GM21737 (cell line): ENCODE measurements at regions not wholly inside any gene's neighbourhood (a gene's known extent, or its start where the extent isn't known, plus 50 kb on each side); places are given as distances from the start of the nearest gene placed in this dataset.

Experiments used
- ATAC-seq: cut with Tn5 transposase; IDR thresholded peaks from one replicate; pipeline ENCODE4 v1.9.1; 2021; ENCODE audit warnings: mild to moderate bottlenecking, moderate library complexity; ENCODE audit not compliant: unreplicated experiment

GRCh38 chr1:201589186-201589585 is 50.3 kb downstream of the NAV1 start:
- no peak for ATAC-seq

GRCh38 chr1:201590474-201590873 is 51.5 kb downstream of the NAV1 start:
- no peak for ATAC-seq

- ATAC-seq = no peak
These were observed 52.4 kb downstream of the NAV1 start for GRCh38 chr1:201591348-201591747.

- no peak for ATAC-seq
These were observed 53.1 kb downstream of the NAV1 start for GRCh38 chr1:201591981-201592380.

DNA sequence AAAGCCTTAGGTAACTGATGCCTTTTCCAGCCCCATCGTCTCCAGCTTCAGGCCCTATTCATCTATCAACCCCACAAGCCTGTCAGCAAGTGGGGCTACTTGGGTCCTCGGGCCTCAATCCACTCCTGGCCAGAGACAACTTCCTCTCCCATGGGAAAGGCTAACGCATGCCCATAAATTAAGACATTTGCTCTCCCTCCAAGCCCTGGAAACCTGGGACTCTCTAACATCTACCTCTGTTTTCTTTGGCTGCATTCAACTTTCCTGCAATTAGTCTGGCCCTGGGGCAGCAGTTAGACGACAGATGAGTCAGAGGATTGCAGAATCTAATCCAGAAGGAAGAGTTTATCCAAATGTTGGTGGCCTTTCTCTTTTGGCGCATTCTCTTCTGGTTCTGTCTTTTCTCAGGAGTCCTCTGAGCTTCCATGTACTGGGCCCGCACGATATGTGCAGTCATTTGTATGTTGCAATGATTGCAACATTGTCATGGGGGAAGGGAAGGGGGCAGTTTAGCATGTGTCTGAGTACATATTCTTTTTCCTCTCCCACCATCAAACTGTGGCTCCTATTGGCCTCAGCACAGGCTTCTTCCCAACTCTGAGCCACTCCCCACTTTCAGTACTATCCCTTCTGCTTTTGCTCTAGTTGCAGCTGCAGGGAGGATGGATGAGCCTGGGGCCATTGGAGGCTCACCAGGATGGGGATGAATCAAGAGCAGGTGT is 54.4 kb downstream of the NAV1 start:
- ATAC-seq = no peak

DNA sequence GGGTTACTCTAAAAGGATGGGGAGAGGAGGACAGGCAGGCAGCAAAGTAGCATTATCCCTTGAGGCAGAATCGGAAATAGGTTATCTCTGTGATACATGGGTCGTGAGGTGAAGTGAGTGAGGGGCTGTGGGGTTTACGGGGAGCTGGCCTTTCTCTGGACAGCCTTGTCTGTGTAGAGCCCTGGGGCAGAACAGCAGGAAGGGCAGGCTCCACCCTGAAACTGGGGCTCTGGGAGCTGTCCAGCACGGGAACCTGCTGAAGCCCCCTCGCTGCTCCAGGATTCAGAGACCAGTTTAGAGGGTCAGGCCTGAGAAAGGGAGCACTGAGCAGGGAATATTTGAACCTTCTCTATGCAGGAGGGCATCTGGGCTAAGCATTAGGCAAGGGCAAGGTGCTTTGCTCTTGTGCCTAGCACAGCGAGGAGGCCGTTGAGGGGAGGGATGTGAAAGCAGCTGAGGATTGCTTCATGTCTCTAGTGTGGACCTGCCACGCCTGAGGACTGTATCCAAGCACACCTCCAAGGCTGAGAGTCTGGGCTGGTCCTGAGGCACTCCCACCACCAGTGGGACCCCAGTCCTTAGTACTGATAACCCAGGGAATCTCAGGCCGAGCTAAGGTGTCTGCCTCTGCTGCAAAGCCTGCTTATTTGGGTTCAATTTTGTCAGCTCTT is 55.8 kb downstream of the NAV1 start:
- ATAC-seq = no peak

DNA sequence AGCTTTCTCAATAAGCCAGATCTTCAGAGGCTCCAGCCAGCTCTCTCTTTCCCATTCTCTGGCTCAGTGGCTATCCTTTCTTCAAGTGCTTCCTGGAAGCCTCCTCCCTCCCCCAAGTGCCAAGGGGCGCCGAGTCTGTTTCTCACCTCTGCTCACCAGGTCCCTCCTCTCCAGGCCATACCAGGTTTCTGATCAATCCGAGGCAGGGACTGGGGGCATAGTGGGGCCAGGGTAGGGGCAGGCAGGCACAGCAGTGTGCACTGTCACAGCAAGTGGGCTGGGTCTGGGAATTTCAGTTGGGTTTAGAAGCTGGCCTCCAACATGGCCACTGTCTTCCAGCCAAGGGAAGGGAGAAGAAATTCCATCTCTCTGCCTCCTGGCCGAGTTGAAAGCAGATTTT is 56.5 kb downstream of the NAV1 start:
- ATAC-seq = no peak

GRCh38 chr1:201596101-201596868 is 57.4 kb downstream of the NAV1 start:
- no peak for ATAC-seq

DNA sequence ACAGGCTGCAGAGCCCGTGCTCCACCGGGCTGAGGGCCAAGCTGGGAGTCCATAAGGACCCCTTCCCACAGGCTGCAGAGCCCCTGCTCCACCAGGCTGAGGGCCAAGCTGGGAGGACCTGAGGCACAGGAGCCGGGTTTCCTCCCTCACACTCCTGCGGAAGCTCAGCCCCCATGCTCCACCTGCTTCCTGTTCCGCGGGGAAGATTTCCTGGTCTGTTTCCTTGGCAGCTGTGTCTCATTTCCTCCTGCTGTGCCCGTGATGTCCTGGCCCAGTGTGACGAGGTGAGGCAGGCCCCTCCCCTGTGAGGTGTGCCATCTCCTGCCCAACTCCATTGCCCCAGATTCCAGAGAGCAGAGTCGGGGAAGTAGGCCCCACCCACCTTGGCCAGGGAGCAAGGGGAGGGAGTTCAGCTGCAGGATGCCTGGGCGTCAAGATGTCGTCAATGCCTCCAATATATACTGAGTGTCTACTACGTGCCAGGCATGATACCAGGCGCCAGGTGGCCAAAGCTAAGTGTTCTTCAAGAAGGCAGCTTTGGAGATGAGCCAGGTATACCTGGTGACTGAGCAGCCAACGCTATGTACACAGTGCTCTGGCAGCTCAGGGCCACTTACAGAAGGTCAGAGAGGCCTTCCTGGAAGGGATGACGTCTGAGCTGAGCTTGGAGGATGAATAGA is 58.8 kb downstream of the NAV1 start:
- no peak for ATAC-seq

DNA sequence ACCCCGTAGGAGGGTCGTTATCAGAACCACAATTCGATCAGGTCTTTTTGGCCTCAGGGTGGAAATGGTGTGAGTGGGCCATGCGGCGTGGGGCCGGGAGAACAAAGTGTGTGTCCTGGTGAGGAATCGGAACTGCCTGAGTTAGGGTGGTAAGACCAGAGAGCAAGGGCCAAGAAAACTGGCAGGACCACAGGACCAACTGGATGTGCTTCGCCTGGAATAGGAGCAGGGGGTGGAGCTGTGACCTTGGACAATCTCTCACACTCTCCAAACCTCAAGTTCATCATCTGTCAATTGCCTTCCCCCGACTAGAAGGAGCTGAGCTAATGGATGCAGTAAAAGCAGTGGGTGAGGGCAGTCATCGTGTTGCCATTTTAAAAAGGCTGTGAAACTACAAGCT is 59.5 kb downstream of the NAV1 start:
- no peak for ATAC-seq

- no peak for ATAC-seq
These were observed 60.0 kb downstream of the NAV1 start for GRCh38 chr1:201598973-201599372.

- ATAC-seq = no peak
These were observed 60.6 kb downstream of the NAV1 start for GRCh38 chr1:201599548-201599947.

DNA sequence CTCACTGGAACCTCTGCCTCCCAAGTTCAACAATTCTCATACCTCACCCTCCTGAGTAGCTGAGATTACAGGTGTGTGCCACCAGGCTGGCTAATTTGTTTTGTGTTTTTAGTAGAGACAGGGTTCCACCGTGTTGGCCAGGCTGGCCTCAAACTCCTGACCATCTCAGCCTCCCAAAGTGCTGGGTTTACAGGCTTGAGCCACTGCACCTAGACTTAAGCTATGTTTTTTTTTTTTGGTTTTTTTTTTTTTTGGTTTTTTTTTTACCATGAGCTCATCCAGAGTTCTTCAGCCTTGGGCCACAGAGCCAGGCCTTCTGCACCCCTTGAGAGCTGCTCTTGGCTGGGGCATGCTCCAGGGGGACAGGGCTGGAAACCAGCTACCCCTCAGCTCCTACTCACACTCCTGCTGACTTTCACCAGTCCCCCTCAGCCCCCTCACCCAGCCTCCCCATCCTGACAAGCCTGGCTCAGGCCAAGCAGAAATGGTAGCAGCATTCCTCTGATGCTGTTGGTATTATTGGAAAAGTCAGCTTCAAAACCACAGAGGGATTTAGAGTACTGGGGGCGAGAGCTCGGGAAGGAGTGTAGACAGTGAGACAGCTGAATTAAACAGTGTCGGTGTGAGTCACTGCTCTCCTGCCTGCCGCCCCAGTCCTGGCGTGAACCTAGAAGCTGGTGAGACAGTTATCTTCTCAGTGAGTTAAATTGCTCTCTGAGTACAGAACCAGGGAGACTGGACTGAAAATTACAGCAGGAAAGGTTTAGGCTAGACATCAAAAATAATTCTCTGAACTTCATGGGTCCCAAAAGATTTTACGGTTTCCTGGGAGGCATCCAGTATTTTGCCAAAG is 63.7 kb downstream of the NAV1 start:
- no peak for ATAC-seq

GRCh38 chr1:201603613-201604232 is 64.8 kb downstream of the NAV1 start:
- ATAC-seq = no peak

GRCh38 chr1:201605385-201606010 is 66.6 kb downstream of the NAV1 start:
- no peak for ATAC-seq

- no peak for ATAC-seq
These were observed 67.2 kb downstream of the NAV1 start for GRCh38 chr1:201606096-201606495.

- ATAC-seq = no peak
These were observed 67.7 kb downstream of the NAV1 start for GRCh38 chr1:201606623-201607022.

- no peak for ATAC-seq
These were observed 69.9 kb downstream of the NAV1 start for GRCh38 chr1:201608635-201609395.
